ENCODE measurements at regions not wholly inside any gene's neighbourhood (a gene's known extent, or its start where the extent isn't known, plus 50 kb on each side); places are given as distances from the start of the nearest gene placed in this dataset.
"Not testable (repeated sequence)": the region's sequence is repeated elsewhere in the genome, so short reads cannot be mapped to it uniquely, and the experiment has no call there.

- DNase-seq = not testable (repeated sequence)
Measured at GRCh38 chr11:3437441-3437840, 58.5 kb upstream of the ZNF195 start.

GRCh38 chr11:3434976-3435375 is 56.0 kb upstream of the ZNF195 start:
- no peak for DNase-seq

- not testable (repeated sequence) for DNase-seq
Measured at GRCh38 chr11:3429191-3429590, 50.2 kb upstream of the ZNF195 start.
